GM23248 (cell line): ENCODE measurements at regions not wholly inside any gene's neighbourhood (a gene's known extent, or its start where the extent isn't known, plus 50 kb on each side); places are given as distances from the start of the nearest gene placed in this dataset.

Experiments
- DNase-seq: peaks from one replicate; pipeline ENCODE4 v3.0.0-alpha.2; 2015
- H2AFZ ChIP-seq: fragments of 200-600 bp; sonication (generic); 2 replicates; pipeline ENCODE4 v1.6.1; 2016; ENCODE audit warnings: antibody characterized with exemption
- H3F3A ChIP-seq: fragments of 200-600 bp; sonication (generic); 2 replicates; pipeline ENCODE4 v1.6.1; 2016; ENCODE audit warnings: mild to moderate bottlenecking, antibody characterized with exemption, mixed run types; ENCODE audit not compliant: insufficient read depth
- H3K27ac ChIP-seq: fragments of 200-600 bp; sonication (generic); 2 replicates; pipeline ENCODE4 v1.5.1; 2016; ENCODE audit warnings: mild to moderate bottlenecking
- H3K27me3 ChIP-seq: fragments of 200-600 bp; sonication (generic); replicated peaks from 2 replicates; pipeline ENCODE4 v1.6.1; 2016; ENCODE audit warnings: mild to moderate bottlenecking; ENCODE audit not compliant: insufficient read depth
- H3K36me3 ChIP-seq: fragments of 200-600 bp; sonication (generic); 2 replicates; pipeline ENCODE4 v1.6.1; 2016; ENCODE audit warnings: low read depth, mild to moderate bottlenecking
- H3K4me1 ChIP-seq: fragments of 200-600 bp; sonication (generic); 2 replicates; pipeline ENCODE4 v1.6.1; 2016; ENCODE audit warnings: mild to moderate bottlenecking; ENCODE audit not compliant: insufficient read depth
- H3K4me2 ChIP-seq: fragments of 200-600 bp; sonication (generic); one replicate; pipeline ENCODE4 v1.6.1; 2016; ENCODE audit warnings: mild to moderate bottlenecking; ENCODE audit not compliant: unreplicated experiment
- H3K4me3 ChIP-seq: fragments of 200-600 bp; sonication (generic); 2 replicates; pipeline ENCODE4 v1.5.1; 2016; ENCODE audit warnings: mild to moderate bottlenecking
- H3K79me2 ChIP-seq: fragments of 200-600 bp; sonication (generic); 2 replicates; pipeline ENCODE4 v1.6.1; 2016; ENCODE audit warnings: mild to moderate bottlenecking; ENCODE audit not compliant: insufficient read depth
- H3K9ac ChIP-seq: fragments of 200-600 bp; sonication (generic); 2 replicates; pipeline ENCODE4 v1.6.1; 2016; ENCODE audit warnings: mild to moderate bottlenecking
- H3K9me2 ChIP-seq: fragments of 200-600 bp; sonication (generic); 2 replicates; pipeline ENCODE4 v1.6.1; 2016; ENCODE audit warnings: mixed run types, mild to moderate bottlenecking, moderate library complexity; ENCODE audit not compliant: insufficient read depth
- H3K9me3 ChIP-seq: fragments of 200-600 bp; sonication (generic); one replicate; pipeline ENCODE4 v1.6.1; 2017; ENCODE audit warnings: low read depth
- H4K20me1 ChIP-seq: fragments of 200-600 bp; sonication (generic); 2 replicates; pipeline ENCODE4 v1.6.0; 2016; ENCODE audit not compliant: insufficient read depth
- EZH2 ChIP-seq: fragments of 200-600 bp; sonication (generic); IDR thresholded peaks from 2 replicates; pipeline ENCODE4 v1.6.1; 2018; ENCODE audit warnings: antibody characterized with exemption, mild to moderate bottlenecking; ENCODE audit not compliant: insufficient read depth, poor library complexity, severe bottlenecking
- EZH2phosphoT487 ChIP-seq: fragments of 200-600 bp; sonication (generic); IDR thresholded peaks from 2 replicates; pipeline ENCODE4 v1.6.1; 2018; ENCODE audit warnings: antibody characterized with exemption, moderate library complexity, mild to moderate bottlenecking, low read depth; ENCODE audit not compliant: insufficient read depth
- WGBS, 2 experiments: methylation state at CpG; one replicate each; pipeline ENCODE4 v1.1.6; 2015 to 2017; ENCODE audit warnings: low lambda C conversion rate in 2 of 2, low coverage in 1 of 2; ENCODE audit errors: missing lambda C conversion rate in 2 of 2; 5-methylcytosine and 5-hydroxymethylcytosine counted together
- in situ Hi-C: fragments of 300-500 bp; cut with MboI; formaldehyde crosslinking; loops from 2 replicates; pipeline ENCODE4 v1.15.0; 2020

- 75 to 82% methylated on average over 3 of the region's 3 CpGs for WGBS, 2 experiments
- H3K27me3 ChIP-seq, result no peaks in the 10 kb centered on the region
- DNase-seq, result no peak
- no peaks in the 10 kb centered on the region for H3K36me3 ChIP-seq
- H3F3A ChIP-seq, result no peaks in the 10 kb centered on the region
- H3K4me1 ChIP-seq, result no peaks in the 10 kb centered on the region
- H3K79me2 ChIP-seq, result peaks cover 97% of the 10 kb centered on the region
- H3K9me2 ChIP-seq, result no peaks in the 10 kb centered on the region
- peaks cover 5% of the 10 kb centered on the region; the same call in 1 of the 2 replicates for H4K20me1 ChIP-seq
- in situ Hi-C loops, result no loop called here
- no peak overlapping the region for H3K9ac ChIP-seq
- no peaks in the 10 kb centered on the region for H3K9me3 ChIP-seq
- no peak for TF ChIP-seq EZH2phosphoT487
- TF ChIP-seq EZH2, result no peak
- no peak overlapping the region for H3K4me2 ChIP-seq
- H3K4me3 ChIP-seq, result no peak overlapping the region
- H2AFZ ChIP-seq, result no peak overlapping the region
- no peak overlapping the region for H3K27ac ChIP-seq
These were observed 98.3 kb downstream of the KLF12 start for GRCh38 chr13:74035896-74036295.

- peaks cover 93% of the 10 kb centered on the region for H3K79me2 ChIP-seq
- no peaks in the 10 kb centered on the region for H3K9me3 ChIP-seq
- H4K20me1 ChIP-seq, result 0 out of 2 replicates have a peak, but pooled peaks cover under 1% of the 10 kb centered on the region
- in situ Hi-C loops, result no loop called here
- H3K36me3 ChIP-seq, result no peaks in the 10 kb centered on the region
- no peak overlapping the region for H2AFZ ChIP-seq
- DNase-seq, result peak; percentile 6
- WGBS, 2 experiments, result 77 to 79% methylated on average over 4 of the region's 4 CpGs
- H3F3A ChIP-seq, result no peaks in the 10 kb centered on the region
- no peaks in the 10 kb centered on the region for H3K4me1 ChIP-seq
- peak overlapping the region; percentile 79 for H3K4me2 ChIP-seq
- H3K4me3 ChIP-seq, result peak overlapping the region; percentile 58
- no peak overlapping the region for H3K27ac ChIP-seq
- no peaks in the 10 kb centered on the region for H3K9me2 ChIP-seq
- no peaks in the 10 kb centered on the region for H3K27me3 ChIP-seq
- peak overlapping the region; percentile 22; the same call in 1 of the 2 replicates for H3K9ac ChIP-seq
- TF ChIP-seq EZH2, result no peak
- TF ChIP-seq EZH2phosphoT487, result no peak
These were observed 101.9 kb downstream of the KLF12 start for GRCh38 chr13:74032325-74032724.

GRCh38 chr13:74027161-74027779, 106.9 kb downstream of the KLF12 start:
- 0 out of 2 replicates have a peak, but pooled peaks cover 5% of the 10 kb centered on the region for H4K20me1 ChIP-seq
- peaks cover 4% of the 10 kb centered on the region; the same call in 1 of the 2 replicates for H3F3A ChIP-seq
- no peaks in the 10 kb centered on the region; the same call in 1 of the 2 replicates for H3K36me3 ChIP-seq
- H3K27me3 ChIP-seq, result no peaks in the 10 kb centered on the region
- H3K4me2 ChIP-seq, result no peak overlapping the region
- H3K9me3 ChIP-seq, result no peaks in the 10 kb centered on the region
- H3K27ac ChIP-seq, result no peak overlapping the region
- no peak for DNase-seq
- TF ChIP-seq EZH2phosphoT487 (no peak), EZH2 (no peak)
- in situ Hi-C loops, result no loop called here
- no peak overlapping the region for H3K4me3 ChIP-seq
- H3K9ac ChIP-seq, result no peak overlapping the region
- no peaks in the 10 kb centered on the region for H3K4me1 ChIP-seq
- WGBS, 2 experiments, result 96 to 100% methylated on average over 4 of the region's 4 CpGs
- H2AFZ ChIP-seq, result no peak overlapping the region
- no peaks in the 10 kb centered on the region for H3K9me2 ChIP-seq
- H3K79me2 ChIP-seq, result peaks cover 91% of the 10 kb centered on the region

GRCh38 chr13:74026753-74027152, 107.5 kb downstream of the KLF12 start:
- peaks cover 91% of the 10 kb centered on the region for H3K79me2 ChIP-seq
- DNase-seq, result no peak
- H3K4me1 ChIP-seq, result no peaks in the 10 kb centered on the region
- no peak overlapping the region for H3K27ac ChIP-seq
- H3K27me3 ChIP-seq, result no peaks in the 10 kb centered on the region
- no peak for TF ChIP-seq EZH2
- no peak for TF ChIP-seq EZH2phosphoT487
- no peak overlapping the region for H3K4me2 ChIP-seq
- H3K9me3 ChIP-seq, result no peaks in the 10 kb centered on the region
- 0 out of 2 replicates have a peak, but pooled peaks cover 5% of the 10 kb centered on the region for H4K20me1 ChIP-seq
- 83 to 90% methylated on average over 4 of the region's 4 CpGs for WGBS, 2 experiments
- H3F3A ChIP-seq, result peaks cover 4% of the 10 kb centered on the region; the same call in 1 of the 2 replicates
- H3K9ac ChIP-seq, result no peak overlapping the region
- no peaks in the 10 kb centered on the region; the same call in 1 of the 2 replicates for H3K36me3 ChIP-seq
- H3K4me3 ChIP-seq, result no peak overlapping the region
- no peaks in the 10 kb centered on the region for H3K9me2 ChIP-seq
- H2AFZ ChIP-seq, result no peak overlapping the region
- in situ Hi-C loops, result no loop called here
